NK-92 (cell line): ENCODE measurements at regions not wholly inside any gene's neighbourhood (a gene's known extent, or its start where the extent isn't known, plus 50 kb on each side); places are given as distances from the start of the nearest gene placed in this dataset.

Experiments used
- DNase-seq: peaks from one replicate; lab custom pipeline; 2025; ENCODE audit not compliant: unreplicated experiment; lab: John Stamatoyannopoulos, UW

GRCh38 chr6:14742680-14743079 is 503.2 kb upstream of the JARID2 start:
- no peak for DNase-seq

DNA sequence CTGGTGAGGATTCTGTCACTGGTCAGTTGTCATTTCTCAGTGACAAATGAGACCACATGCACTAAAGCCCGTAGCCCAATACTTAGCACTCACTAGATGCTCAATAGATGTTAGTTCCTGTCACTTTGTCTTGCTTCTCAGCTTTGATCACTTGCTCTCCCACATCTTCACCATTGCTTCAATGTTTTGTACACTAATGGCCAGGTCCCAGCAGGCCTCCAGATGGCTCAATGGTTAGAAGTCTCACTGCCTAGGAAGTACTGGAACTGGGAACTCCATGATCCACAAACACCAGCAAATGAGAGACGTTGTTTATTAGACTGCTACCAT is 502.8 kb upstream of the JARID2 start:
- DNase-seq: no peak

- DNase-seq: no peak
Measured at GRCh38 chr6:14743474-14744211, 502.2 kb upstream of the JARID2 start.

- no peak for DNase-seq
Measured at GRCh38 chr6:14744212-14744556, 501.7 kb upstream of the JARID2 start.

GRCh38 chr6:14746139-14746837 is 499.6 kb upstream of the JARID2 start:
- DNase-seq: no peak

GRCh38 chr6:14747881-14748520 is 497.9 kb upstream of the JARID2 start:
- no peak for DNase-seq

GRCh38 chr6:14748679-14749078 is 497.2 kb upstream of the JARID2 start:
- DNase-seq: no peak

DNA sequence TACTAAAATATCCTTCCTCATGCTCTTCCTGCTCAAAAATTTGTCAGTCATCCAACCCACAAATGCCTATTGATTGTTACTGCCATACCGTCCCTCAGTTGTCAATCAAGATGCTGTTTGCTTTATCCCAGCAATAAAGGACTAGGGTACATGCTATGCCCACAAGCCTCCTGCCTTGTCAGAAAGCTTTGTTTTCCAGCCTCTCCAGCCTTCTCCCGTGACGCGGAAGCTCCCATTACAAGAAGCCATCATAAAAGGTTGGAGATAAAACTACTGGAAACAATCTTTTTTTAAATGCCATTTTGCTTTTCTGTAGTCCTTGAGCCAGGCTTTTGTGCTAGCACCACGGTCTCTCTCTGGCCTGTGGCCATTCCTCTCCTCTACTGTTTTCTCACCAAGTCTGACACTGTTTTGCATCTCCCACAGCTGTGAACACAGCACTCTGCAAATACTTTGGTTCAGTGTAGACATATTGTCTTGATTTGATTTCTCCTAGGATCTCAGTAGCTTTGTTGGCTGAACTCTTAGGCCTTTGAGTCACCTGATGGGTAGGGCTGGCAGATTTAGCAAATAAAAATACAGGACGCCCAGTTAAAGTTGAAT is 495.7 kb upstream of the JARID2 start:
- no peak for DNase-seq

GRCh38 chr6:14751645-14752175 is 494.2 kb upstream of the JARID2 start:
- DNase-seq: no peak

DNA sequence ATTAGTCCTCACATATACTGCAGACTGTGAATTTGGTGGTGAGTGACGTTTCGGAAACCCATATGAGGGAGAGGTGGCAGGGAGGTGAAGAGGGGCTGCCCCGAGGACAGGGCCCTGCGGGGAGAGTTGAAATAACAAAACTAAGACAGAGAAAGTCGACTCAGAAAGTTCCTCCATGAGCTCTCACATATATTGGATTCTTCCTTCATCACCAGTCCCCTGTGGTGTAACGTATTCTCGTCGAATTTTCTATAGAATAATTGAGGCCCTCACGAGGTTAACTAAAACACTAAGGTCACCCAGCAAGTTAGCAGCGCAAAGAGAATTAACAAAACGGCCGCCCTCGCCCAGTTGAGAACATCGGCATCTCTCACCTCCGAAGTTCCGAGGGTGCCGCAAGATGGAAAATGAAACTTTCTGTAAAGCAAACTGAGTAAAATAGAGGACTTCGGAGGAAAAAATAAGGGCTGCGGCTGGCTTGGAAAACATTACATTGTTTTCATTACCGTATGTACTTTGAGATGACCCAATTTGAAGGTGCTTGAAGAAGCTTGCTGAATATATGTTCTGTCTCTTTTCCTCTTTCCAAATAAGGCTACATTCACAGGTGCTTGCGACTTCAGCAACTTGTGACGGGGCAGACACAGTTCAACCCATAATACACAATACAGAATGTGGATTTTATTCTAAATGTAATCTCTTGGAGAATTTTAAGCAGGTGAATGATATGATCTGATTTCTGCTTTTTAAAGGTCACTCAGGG is 490.9 kb upstream of the JARID2 start:
- DNase-seq: no peak

DNA sequence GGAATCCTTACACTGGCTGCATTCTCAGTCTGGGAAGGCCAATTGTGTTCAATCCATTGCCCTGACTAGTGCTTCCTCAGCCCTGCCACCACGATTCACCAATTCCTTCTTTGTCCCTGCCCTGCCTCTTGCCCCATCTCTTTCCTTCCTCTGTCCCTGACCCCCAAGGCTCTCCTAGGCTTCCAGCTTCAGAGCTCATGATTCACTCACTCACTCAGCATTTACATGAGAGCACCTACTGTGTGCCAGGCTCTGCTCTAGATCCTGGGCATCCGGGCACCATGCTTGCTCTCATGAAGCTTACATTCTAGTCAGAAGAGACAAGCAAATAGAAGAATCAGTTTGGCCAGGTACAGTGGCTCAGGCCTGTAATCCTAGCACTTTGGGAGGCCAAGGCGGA is 489.5 kb upstream of the JARID2 start:
- no peak for DNase-seq

- no peak for DNase-seq
Measured at GRCh38 chr6:14757014-14757413, 488.9 kb upstream of the JARID2 start.

DNA sequence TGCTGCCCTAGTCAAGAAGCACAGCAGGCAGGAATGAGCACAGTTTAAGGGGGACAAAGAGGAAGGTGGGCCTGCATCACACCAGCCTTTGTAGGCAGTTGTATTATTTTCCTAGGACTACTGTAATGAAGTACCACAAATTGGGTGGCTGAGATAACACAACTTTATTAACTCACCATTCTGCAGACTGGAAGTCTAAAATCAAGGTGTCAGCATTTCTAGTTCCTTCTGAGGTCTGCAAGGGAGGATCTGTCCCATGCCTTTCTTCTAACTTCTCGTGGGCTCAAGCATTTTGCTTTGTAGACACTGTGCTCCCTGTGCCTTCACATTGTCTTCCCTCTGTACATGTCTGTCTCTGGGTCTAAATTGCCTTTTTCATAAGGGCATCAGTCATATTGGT is 488.5 kb upstream of the JARID2 start:
- no peak for DNase-seq

DNA sequence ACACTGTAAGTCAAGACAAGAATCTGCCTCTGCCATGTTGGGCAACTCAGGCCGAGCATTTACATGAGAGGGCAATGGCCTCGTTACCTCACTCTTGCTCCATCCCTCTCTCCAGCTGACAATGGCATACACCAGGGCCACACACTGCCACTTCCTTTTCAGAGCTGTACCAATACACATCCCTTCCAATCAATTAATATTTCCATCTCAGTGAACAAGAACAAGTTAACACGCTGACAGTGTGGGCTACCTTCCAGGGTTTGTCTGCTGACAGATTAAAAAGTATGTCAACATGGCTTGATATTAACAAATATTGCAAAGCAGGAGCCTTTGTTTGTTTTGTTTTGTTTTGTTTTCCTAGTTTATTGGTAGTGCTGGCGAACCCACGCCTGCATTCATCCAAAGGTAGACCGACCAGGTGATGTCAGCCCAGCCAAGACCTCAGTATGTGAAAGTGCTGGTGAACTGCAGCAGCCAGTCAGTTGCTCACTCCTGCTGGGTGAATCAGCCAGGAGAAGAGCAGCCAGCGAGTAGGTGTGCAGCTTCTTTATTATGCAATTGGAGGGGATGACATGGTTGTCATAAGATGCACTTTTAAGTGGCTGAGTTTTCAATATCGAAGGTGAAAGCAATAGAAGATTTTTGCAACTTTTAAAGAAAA is 487.3 kb upstream of the JARID2 start:
- no peak for DNase-seq

GRCh38 chr6:14759976-14760672 is 485.7 kb upstream of the JARID2 start:
- DNase-seq: no peak

- no peak for DNase-seq
Measured at GRCh38 chr6:14762077-14762476, 483.8 kb upstream of the JARID2 start.

GRCh38 chr6:14763139-14763538 is 482.7 kb upstream of the JARID2 start:
- DNase-seq: no peak

DNA sequence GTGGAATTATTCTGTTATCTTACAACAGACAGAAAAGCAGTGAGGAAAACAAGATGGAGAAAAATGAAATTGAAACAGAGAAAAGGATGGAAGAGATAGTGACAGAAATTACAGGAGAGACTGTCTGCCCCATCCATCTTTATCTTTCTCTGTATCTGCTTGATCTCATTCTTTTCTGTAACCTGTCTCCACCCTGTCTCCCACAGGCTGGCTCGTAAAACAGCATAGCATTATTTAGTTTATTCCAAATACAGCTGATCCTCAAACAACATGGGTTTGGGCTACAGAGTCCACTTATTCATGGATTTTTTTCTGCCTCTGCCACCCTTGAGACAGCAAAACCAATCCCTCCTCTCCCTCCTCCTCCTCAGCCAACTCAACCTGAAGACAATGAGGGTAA is 482.3 kb upstream of the JARID2 start:
- DNase-seq: no peak

DNA sequence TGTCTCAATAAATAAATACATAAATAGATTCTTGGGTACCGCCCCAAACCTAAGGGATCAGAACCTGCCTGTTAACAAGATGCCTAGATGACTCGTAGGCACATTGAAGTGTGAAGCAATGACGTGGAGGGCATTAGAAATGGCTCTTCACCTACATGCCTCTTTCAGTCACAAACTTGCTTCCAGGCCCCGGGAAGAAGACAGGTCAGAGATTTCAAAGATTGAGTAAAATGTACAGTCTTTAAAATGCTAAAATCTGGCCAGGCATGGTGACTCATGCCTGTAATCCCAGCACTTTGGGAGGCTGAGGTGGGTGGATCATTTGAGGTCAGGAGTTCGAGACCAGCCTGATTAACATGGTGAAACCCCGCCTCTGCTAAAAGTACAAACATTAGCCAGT is 480.8 kb upstream of the JARID2 start:
- no peak for DNase-seq
